Muscle layer of duodenum (tissue), 2 donors: ENCODE measurements at regions not wholly inside any gene's neighbourhood (a gene's known extent, or its start where the extent isn't known, plus 50 kb on each side); places are given as distances from the start of the nearest gene placed in this dataset.
"Not testable (repeated sequence)": the region's sequence is repeated elsewhere in the genome, so short reads cannot be mapped to it uniquely, and the experiment has no call there.

Source experiments
- H3K27ac ChIP-seq: one replicate; pipeline ENCODE4 v1.7.0; 2013; ENCODE audit warnings: mild to moderate bottlenecking, low read length
- H3K27me3 ChIP-seq: one replicate; pipeline ENCODE4 v1.7.0; 2013; ENCODE audit warnings: low read depth, mild to moderate bottlenecking, control low read depth, low read length
- H3K36me3 ChIP-seq, 2 donors: one replicate each; pipeline ENCODE4 v1.7.0; 2013; ENCODE audit warnings: low read length in 2 of 2, control low read depth in 1 of 2, mild to moderate bottlenecking in 1 of 2; ENCODE audit not compliant: insufficient read depth in 2 of 2, control insufficient read depth in 1 of 2
- H3K4me1 ChIP-seq, 2 donors: one replicate each; pipeline ENCODE4 v1.7.0; 2013; ENCODE audit warnings: low read length in 2 of 2, mild to moderate bottlenecking in 2 of 2, control low read depth in 1 of 2, moderate library complexity in 1 of 2; ENCODE audit not compliant: insufficient read depth in 2 of 2, control insufficient read depth in 1 of 2
- H3K4me3 ChIP-seq, 2 donors: one replicate each; pipeline ENCODE4 v1.7.0; 2013; ENCODE audit warnings: low read length in 2 of 2, low read depth in 1 of 2, mild to moderate bottlenecking in 1 of 2
- H3K9me3 ChIP-seq, 2 donors: one replicate each; pipeline ENCODE4 v1.7.0; 2013; ENCODE audit warnings: low read length in 2 of 2, control low read depth in 1 of 2, mild to moderate bottlenecking in 1 of 2; ENCODE audit not compliant: control insufficient read depth in 1 of 2
- donor health status: healthy.

DNA sequence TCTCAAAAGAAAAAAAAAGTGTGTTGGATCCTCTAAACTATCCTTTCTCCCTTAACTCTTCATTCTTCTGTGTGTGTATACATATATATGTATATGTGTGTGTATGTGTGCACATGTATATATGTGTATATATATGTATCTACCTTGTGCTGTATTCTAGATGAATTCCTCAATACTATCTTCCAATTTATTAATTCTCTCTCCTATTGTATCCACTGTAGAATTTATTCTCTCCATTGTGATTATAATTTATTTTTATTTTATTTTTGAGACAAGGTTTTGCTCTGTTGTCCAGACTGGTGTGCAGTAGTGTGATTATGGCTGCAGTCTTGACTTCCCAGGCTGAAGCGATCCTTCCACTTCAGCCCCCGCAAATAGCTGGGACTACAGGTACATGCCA, 147.1 kb upstream of the ZNF618 start:
- H3K4me3 ChIP-seq: no peak overlapping the region
- no peaks in the 10 kb centered on the region for H3K4me1 ChIP-seq
- peaks cover 0 to 16% of the 10 kb centered on the region in 2 donors for H3K9me3 ChIP-seq
- no peaks in the 10 kb centered on the region for H3K36me3 ChIP-seq
- no peak overlapping the region for H3K27ac ChIP-seq
- H3K27me3 ChIP-seq: no peaks in the 10 kb centered on the region

DNA sequence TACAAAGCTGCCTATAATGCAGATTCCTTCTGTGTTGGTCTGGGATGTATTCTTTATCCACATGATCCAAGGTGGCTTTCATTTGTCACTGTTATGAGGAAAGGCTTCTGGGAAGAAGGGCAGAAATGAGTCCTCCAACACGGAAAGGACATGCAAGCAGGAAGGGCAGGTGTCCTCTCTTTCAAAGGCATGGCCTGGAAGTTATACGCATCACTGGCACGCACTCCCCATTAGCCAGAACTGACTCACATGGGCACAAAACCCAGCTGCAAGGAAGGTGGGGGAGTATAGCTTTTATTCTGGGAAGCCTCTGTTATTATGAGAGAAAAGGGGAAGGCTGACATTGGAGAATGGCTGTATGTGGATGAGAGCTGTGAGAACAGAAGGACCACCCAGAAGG, 141.3 kb upstream of the ZNF618 start:
- H3K4me1 ChIP-seq: no peaks in the 10 kb centered on the region
- H3K4me3 ChIP-seq: no peak overlapping the region

DNA sequence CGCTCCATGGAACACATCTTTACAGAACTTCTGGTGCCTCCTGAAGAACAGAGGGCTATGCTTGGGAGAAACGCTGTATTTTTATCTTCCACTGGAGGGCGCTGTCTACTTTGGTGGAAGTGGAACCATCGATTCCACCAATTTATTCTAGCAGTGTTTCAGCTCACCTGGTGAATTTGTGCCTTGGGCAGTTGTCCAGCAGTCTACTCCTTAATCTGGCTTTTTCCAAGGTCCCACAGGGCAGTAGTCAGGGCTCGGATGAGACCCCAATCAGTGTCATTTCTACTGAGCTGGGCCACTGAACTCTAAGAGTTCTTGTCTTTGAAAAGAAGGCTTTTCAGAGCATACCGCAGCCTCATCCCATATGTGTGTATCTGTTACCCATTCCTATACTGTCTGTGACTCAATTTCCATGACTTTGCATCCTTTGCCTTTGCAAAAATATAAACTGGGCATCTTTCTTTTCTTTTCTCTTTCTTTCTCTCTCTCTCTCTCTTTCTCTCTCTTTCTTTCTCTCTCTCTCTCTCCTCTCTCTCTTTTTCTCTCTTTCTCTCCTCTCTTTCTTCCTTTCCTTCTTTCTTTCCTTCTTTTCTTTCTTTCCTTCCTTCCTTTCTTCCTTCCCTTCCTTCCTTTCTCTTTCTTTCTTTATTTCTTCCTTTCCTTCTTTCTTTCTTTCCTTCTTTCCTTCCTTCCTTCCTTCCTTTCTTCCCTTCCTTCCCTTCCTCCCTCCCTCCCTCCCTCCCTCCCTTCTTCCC, 138.4 kb upstream of the ZNF618 start:
- Histone ChIP-seq H3K4me1 (no peaks in the 10 kb centered on the region), H3K36me3 (no peaks in the 10 kb centered on the region), H3K27ac (no peak overlapping the region), H3K9me3 (no peaks in the 10 kb centered on the region), H3K27me3 (no peaks in the 10 kb centered on the region), H3K4me3 (no peak overlapping the region)

More for the DNA sequence above, 141.3 kb upstream of the ZNF618 start:
- Histone ChIP-seq H3K36me3 (no peaks in the 10 kb centered on the region), H3K27me3 (no peaks in the 10 kb centered on the region), H3K9me3 (peaks cover 0 to 11% of the 10 kb centered on the region in 2 donors), H3K27ac (no peak overlapping the region)

DNA sequence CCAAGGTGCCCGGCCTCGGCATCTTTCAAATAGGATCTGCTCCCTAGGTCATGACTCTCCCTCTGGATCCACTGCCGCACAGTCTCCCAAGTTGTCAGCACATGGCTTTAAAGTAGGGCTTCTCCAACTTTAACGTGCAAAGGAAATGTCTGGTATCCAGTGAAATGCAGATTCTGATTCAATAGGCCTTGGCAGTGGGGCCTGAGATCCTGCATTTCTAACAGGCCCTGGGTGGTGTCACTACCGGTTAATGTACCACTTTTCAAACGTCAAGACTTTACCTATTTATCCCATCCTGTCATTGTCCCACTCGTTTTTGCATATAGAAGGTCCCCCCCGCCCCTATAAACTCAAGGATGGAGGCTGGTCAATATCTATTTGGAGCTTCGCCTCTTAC, 137.6 kb upstream of the ZNF618 start:
- H3K27me3 ChIP-seq: no peaks in the 10 kb centered on the region
- no peaks in the 10 kb centered on the region for H3K36me3 ChIP-seq
- no peaks in the 10 kb centered on the region for H3K9me3 ChIP-seq
- H3K4me3 ChIP-seq: no peak overlapping the region
- no peaks in the 10 kb centered on the region for H3K4me1 ChIP-seq
- H3K27ac ChIP-seq: no peak overlapping the region

DNA sequence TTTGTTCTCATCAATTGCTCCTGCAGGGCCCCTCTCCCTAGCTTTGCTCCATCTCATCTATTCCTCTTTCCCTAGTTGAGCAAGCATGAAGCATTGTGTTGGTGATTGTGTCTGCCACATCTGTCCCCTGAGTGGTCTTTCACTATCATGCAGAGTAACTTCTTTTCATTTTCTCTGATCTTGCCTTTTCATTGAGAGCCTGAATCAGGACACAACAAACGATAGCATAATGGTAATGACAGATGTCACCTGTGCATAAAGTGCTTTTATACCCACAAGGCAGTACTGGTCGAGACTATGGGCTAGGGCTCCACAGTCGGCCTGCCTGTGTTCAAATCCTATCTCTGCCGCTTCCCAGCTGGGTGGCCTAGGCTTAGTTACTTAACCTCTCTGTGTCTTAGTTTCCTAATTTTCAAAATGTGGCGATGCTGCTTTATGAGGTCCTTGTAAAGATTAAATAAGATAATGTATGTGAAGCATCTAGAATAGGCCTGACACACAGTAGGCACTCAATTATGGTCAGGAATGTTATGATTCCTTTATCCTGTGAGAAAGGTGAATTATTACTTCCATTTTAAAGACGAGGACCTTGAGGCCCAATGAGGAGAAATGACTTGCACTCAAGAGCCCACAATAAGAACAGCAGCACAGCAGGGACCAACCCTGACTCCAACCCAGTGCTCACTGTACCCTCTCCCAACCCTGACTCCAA, 137.1 kb upstream of the ZNF618 start:
- no peak overlapping the region for H3K27ac ChIP-seq
- H3K9me3 ChIP-seq: no peaks in the 10 kb centered on the region
- no peaks in the 10 kb centered on the region for H3K27me3 ChIP-seq
- H3K4me1 ChIP-seq: no peaks in the 10 kb centered on the region
- no peaks in the 10 kb centered on the region for H3K36me3 ChIP-seq
- no peak overlapping the region for H3K4me3 ChIP-seq

DNA sequence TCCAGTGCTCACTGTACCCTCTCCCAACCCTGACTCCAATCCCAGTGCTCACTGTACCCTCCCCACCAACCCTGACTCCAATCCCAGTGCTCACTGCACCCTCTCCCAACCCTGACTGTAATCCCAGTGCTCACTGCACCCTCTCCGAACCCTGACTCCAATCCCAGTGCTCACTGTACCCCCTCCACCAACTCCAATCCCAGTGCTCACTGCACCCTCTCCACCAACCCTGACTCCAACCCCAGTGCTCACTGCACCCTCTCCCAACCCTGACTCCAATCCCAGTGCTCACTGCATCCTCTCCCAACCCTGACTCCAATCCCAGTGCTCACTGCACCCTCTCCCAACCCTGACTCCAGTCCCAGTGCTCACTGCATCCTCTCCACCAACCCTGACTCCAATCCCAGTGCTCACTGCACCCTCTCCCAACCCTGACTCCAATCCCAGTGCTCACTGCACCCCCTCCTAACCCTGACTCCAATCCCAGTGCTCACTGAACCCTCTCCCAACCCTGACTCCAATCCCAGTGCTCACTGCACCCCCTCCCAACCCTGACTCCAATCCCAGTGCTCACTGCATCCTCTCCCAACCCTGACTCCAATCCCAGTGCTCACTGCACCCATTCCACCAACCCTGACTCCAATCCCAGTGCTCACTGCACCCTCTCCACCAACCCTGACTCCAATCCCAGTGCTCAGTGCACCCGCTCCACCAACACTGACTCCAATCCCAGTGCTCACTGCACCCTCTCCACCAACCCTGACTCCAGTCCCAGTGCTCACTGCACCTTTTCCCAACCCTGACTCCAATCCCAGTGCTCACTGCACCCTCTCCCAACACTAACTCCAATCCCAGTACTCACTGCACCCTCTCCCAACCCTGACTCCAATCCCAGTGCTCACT, 136.3 kb upstream of the ZNF618 start:
- not testable (repeated sequence) for H3K9me3 ChIP-seq, H3K27ac ChIP-seq, H3K4me3 ChIP-seq, H3K27me3 ChIP-seq, H3K4me1 ChIP-seq, H3K36me3 ChIP-seq

DNA sequence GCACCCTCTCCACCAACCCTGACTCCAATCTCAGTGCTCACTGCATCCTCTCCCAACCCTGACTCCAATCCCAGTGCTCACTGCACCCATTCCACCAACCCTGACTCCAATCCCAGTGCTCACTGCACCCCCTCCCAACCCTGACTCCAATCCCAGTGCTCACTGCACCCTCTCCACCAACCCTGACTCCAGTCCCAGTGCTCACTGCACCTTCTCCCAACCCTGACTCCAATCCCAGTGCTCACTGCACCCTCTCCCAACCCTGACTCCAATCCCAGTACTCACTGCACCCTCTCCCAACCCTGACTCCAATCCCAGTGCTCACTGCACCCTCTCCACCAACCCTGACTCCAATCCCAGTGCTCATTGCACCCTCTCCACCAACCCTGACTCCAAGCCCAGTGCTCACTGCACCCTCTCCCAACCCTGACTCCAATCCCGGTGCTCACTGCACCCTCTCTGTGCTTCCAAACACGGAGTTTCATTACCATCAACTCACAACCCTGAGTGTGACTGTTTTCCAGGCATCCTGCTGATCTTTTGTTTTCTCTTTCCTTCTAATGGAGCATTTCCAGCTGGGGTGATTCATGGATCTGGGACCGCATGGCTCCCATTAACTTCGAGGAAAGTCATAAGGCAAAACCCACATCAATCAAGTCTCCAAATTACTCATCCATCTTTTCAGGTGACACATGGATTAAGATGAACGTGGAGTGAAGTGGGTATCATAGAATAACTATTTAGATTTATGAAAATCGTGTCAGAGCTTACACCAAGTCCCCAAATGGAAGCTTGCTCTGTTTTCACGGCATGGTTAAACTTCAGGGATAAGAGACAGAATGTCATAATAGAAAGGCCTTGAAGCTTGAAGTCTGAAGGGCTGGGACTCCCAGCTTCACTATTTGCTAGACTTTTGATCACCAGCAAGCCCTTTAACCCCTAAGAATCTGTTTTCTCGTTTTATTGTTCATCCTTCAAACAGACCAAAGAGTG, 135.3 kb upstream of the ZNF618 start:
- H3K4me3 ChIP-seq, H3K27ac ChIP-seq, H3K27me3 ChIP-seq, H3K9me3 ChIP-seq, H3K4me1 ChIP-seq, H3K36me3 ChIP-seq: not testable (repeated sequence)

DNA sequence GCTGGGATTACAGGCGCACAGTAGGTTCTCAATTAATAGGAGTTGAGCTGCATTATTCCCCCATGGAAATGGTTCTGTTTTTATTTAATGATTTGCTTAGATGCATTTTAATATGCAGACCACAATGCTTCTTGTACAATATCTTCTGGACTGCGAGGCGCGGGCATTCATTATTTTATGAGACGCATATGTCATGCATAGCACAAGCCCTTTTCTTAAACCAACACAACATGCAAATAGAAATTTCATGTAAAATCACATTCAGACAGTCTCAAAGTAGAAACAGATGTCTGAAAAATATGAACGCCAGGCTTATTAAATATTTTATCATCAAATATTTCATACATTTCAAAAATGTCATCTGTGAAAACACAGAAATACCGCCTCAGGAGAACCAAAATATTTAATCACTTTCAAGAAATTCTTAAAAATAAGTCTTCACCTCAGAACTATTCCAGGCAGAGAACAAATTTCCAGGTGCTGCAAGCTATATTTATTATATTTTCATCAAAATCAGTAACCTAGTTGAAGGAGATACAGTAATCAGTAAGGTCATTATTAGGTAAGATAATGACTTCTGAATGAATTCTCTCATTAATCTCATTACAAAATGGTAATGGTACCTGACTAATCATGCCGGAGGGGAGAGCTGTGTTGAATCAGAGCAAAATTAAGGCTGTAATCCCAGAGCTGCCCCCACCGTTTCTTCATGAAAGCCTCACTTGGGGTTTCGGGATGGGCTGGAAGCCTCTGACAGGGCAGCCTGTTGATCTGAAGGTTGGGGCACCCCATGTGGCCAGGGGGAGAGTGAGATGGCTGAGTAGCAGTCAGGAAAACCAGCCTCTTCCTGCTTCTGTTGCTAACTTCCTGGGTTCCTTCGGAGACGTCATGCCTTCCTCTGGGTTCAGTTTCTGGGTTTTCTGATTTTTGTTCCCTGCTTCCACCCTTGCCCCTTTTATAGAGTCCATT, 133.9 kb upstream of the ZNF618 start:
- H3K36me3 ChIP-seq: no peaks in the 10 kb centered on the region
- no peaks in the 10 kb centered on the region for H3K27me3 ChIP-seq
- H3K4me3 ChIP-seq: no peak overlapping the region
- H3K9me3 ChIP-seq: no peaks in the 10 kb centered on the region
- no peak overlapping the region for H3K27ac ChIP-seq
- no peaks in the 10 kb centered on the region for H3K4me1 ChIP-seq

DNA sequence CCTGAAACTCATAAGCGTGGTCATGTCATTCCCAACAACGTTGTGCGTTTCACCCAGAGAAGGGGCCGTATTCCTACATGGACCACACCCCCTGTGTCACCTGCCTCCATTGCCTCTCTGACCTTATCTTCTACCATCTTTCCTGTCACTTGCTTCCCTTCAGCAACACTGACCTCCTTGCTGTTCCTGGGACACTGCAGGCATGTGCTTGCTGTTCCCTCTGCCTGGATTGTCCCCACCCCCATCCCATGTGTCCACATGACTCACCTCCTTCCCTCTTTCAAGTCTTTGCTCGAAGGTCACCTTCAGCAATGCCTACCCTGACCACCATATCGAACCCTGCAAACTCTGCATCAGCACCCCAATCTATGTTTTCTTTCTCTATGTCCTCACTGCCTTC, 133.2 kb upstream of the ZNF618 start:
- peaks cover 0 to 4% of the 10 kb centered on the region in 2 donors for H3K9me3 ChIP-seq
- H3K27me3 ChIP-seq: no peaks in the 10 kb centered on the region
- H3K27ac ChIP-seq: no peak overlapping the region
- H3K4me1 ChIP-seq: no peaks in the 10 kb centered on the region
- no peak overlapping the region for H3K4me3 ChIP-seq
- no peaks in the 10 kb centered on the region for H3K36me3 ChIP-seq

DNA sequence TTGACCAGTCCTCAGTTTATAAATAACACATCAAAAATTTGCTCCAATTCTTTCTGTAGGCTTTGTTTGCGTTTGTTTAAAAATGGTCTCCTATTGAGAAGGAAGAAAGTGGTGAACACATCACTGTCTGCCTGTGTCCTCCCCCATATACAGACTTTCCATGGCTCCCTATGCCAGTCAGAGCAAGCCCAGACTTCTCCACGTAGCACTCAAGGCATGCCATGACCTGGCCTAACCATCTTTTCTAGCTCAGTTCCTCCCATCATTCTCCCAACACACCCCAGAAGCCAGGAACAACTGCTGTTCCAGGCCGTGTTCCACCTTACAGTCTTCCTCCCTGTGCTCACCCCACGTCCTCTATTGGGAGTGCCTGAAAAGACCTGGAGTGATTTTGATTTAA, 129.6 kb upstream of the ZNF618 start:
- H3K4me1 ChIP-seq: no peaks in the 10 kb centered on the region
- H3K9me3 ChIP-seq: peaks cover 5 to 6% of the 10 kb centered on the region in 2 donors
- H3K27me3 ChIP-seq: no peaks in the 10 kb centered on the region
- H3K27ac ChIP-seq: no peak overlapping the region
- no peak overlapping the region for H3K4me3 ChIP-seq
- H3K36me3 ChIP-seq: no peaks in the 10 kb centered on the region
